Non-pigmented ciliary epithelial cell (primary cell): ENCODE measurements at regions not wholly inside any gene's neighbourhood (a gene's known extent, or its start where the extent isn't known, plus 50 kb on each side); places are given as distances from the start of the nearest gene placed in this dataset.
A peak's percentile ranks its signal among the peaks of the same experiment; 100 is the strongest.

Experiments
- DNase-seq: peaks from one replicate; pipeline ENCODE4 v3.0.0-alpha.2; 2010; ENCODE audit warnings: low read depth

DNA sequence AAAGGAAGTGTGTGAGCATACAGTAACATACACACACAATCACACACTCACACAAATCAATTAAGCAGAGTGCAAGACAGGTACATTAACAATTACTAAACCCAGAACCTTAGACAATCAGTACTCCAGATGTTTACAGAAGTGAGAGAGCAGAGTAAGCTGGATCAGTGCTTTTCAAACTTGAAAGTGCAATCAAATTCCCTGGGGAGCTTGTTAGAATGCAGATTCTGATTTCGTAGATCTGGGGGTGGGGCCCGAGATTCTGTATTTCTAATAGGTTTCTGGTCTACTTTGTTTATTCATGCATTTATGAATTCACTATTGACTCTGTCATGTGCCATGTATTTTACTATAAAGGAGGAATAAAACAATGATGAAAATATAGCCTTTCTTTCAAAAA, 179.6 kb upstream of the PHYHIPL start:
- no peak for DNase-seq

DNA sequence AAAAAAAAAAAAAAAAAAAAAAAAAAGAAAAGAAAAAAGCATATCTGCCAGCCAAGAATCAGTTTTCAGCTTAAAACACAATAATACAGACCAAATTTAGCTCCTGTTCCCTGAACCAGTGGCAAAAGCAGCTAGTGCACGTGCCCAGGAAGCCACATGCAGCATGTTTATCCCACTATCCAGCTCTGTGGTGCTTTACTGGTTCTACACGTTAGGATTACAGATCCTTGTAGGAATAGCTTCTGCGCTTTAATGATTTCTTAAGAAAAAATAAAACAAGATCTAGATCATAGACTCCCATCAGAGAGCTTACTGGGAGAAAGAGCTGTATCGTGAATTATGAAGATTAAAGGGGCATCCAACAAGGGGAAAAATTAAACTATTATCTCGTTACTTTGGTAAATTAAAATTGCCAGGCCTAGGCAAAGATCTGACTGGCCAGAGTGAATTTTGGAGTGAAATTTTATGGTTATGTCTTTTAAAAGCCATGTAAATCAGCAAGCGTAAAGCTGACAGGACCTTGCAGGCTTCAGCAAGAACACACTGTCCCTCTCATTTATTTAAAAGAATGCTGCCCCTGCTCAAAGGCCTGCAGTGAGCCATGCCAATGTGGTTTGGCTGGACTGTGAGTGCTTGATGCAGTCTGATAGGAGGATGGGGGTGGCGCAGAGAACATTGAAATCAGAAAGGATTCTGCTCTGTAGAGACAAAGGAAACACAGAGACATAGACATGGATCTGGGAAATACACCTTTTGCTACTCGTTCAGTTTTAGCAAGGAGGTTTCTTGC, 177.3 kb upstream of the PHYHIPL start:
- peak; percentile 10 for DNase-seq

DNA sequence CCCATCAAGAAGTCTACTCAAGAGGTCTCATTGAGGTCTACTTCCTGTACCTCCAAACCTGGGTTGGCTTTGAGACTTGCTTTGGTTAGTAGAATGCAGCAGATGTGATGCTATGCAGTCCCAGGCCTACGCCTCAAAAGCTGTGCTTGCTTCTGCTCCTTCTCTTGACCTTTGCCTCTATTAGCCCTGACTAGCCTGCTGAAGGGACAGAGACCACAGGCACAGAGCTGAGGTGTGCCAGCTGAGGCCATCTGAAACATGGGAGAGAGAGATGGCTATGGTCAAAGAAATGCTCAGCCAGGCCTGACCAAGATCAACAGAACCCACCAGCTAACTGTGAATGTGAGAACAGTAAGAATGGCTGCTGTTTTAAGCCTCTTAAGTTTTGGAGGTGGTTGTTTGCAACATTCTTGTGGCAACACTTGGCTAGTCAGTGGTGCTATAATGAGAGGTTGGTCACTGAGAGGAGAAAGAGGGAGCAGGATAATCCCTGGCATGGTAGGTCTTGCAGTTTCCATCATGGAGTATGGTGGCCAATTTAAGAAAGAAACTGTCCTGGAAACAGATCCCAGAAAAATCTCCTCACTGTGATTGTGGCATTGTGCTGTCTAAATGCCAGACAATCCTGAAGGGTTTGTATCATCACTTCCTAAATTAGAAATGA, 176.1 kb upstream of the PHYHIPL start:
- DNase-seq: no peak

DNA sequence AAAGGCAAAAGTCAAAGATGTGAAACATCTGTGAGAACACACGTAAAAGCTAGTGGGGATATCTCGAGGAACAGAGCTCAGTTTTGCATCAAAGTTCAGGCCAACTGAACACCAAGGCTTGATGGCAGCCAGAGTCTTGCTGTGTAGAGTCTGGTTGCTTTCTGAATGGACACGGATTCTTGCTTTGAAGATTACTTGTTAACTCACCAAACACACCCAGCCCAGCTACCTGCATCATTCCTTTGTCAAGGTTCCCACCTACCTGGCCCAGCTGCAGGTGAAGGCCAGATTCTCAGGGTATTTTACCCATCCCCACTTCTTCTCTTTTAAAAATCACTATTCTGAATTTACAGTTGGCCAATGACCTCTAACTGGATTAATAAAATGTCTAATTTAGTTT, 174.4 kb upstream of the PHYHIPL start:
- no peak for DNase-seq

DNA sequence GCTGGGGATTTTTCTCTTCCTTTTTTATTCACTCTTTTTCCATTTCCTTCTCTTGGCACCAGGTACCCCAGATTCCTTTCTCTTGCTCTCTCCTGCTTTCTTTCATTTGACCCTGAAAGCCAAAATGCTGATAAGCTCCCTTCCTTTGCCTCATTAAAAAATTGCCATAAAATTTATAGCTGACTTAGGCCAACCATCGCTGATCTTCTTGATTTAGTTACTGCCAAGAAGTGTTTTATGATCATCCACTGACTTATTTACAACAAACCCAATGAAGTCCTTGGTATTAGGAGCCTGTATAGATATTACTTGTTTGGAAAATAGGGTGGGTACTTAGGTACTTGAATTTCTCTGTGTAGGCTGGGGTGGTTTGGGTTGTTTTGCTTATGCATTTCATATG, 173.2 kb upstream of the PHYHIPL start:
- DNase-seq: no peak

DNA sequence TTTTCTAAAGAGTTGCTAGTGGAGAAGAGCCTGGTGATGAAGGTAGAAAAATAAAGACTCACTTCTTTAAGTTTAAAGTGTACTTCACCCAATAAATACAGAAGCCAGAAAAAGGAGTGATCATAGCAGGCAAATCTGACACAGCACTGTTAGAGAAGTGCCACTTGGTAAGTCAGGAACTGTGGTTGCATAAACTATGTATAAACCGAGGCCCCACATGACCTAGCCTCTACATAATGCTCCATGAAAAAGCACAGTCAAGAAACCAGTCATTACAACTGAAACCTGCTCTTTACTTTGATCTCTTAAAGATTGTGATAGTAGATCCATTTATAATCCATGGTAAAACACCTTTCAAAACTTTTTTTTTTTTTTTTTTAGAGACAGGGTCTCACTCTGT, 172.1 kb upstream of the PHYHIPL start:
- DNase-seq: no peak

DNA sequence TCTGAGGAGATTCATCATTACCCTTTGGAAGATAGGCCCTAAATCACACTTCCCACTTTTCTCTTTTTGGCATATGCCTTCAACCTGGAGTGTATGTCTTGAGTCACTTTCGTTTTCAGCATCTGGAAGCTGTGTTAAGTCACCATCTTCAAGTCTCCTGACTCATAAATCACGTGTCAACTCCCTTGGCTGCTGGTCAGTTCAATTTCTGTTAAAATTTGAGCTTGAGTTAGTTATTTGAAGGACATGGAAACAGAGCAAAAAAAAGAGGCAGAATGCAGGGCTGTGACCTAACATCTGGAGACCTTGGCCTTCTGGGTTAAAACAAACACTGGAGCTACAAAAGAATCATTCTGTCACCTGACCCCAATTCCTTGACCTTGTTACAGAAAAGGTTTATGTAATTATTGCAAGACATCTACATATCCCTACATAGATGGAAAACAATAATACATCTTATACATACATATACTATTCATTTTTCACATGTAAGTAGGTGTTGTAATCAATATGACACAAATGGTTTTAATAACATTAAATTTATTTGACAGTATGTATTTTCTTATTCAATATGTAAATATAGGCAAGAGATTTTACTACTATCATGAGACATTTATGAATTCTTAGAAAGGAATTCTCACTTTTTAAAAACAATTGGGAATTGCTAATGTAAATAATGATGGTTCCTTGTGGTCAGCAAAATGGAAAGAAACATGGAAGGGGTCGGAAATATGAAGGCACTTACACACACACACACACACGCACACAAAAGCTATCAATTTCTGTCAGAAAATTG, 169.7 kb upstream of the PHYHIPL start:
- DNase-seq: peak; percentile 38

DNA sequence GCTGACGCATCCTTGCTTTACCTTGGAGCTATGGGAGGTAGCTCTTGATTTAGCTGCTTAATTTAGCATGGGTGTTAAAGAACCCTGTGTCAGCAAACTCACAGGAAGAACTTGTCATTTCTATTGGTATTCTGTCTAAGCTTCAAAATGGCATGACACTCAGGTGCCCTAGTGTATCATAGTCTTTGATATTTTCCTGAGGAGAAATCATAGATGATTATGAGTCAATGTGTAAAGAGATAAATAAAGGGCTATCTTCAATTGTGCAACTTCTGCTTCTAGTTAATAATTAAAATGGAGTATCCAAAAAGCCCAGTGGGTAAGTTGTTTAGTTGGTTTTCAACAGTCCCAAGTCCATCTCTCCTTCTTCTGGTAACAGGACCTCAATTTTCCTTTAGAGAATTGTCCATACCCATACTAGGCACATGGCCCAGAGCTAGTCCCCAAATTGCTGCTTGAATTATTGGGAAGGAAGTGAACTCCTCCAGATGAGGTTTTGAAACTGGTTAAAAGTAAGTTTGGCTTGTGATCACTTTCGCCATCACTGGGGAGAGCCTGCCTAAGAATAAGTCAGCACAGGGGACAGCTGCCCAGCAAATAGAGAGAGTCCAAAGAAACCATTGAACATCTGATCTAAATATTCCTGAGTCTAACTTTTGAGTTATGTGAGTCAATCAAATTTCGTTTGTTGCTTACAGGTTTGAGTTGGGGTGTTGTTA, 169.0 kb upstream of the PHYHIPL start:
- no peak for DNase-seq

DNA sequence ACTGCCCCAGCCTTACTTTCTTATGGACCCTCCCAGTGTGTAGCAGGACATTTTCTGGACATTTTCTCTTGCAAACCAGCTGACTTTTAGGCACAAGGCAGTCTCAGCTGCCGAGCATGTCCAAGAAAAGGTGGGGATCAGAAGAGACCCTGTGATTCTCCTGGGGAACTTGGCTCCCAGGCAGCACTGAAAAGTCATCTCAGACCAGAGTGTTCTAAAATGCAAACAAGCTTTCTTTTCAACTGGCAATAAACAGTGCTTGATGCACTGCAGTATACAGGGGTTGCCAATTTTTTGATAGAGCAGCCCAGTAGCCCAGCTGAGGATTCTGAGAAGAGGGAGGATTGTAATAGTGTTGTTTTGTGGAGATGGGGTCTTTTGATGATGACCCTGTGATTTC, 168.0 kb upstream of the PHYHIPL start:
- DNase-seq: no peak

DNA sequence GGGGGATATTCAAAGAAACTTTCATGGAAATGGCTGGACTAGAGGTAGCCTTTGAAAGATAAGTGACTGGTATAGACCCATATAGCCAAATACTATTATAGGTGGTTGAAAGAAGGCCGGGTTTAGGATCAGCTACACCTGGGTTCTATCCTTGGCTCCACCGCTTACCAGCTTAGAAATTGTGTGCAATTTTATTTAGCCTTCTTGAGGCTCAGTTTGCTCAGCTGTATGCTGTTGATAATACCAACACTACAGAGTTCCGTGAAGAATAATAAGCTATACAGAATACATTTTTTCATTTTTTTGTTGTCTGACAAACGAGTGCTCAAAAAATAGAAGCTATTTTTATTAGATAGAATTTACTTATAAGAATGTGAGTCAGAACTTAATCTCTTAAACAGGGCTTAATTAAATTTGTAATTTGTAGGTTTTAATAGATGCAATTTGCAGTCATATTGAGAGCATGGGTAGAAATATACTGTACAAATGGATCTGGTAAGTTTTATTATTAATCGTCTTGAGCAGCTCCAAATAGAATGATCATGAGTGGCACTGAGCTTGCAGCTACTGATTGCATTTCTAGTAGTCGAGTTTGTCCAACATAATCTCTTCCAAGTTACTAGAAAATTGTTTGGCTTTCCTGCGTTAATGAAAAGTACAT, 164.3 kb upstream of the PHYHIPL start:
- DNase-seq: no peak

DNA sequence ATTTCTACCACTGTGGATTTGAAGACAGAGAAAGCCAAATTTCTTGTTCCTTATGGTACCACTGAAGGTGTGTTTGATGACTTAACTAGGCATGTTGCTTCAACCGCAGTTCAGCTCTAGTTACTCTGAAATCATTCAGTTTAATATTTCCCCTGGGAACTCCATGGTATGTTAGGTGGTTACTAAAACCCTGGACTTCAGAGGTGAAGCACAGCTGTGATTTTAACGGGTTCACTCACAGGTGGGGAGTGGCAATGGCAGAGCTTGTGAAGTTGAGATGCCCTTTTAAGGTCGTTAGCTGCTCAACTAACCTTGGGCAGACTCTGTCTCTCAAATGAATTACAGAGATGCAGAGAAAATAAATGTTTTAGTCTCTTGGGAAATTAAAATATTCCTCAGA, 163.6 kb upstream of the PHYHIPL start:
- DNase-seq: no peak

DNA sequence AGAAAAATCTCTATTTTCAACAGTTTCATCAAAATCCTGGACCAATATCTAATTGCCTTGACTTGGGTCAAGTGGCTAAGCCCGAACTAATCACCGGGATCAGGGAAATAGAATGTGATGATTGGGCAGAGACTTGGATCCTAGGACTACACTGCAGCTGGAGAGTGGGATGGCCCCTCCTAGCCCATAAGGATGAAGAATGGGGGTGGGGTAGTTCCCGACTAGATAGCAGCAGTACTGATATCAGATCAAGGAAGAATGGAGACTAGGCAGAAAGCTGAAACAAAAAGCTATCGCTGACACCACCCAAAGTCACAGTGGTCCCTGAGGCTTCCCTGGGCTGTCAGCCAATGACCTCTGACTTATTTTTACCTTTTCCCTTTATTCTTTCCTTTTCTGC, 160.4 kb upstream of the PHYHIPL start:
- no peak for DNase-seq

DNA sequence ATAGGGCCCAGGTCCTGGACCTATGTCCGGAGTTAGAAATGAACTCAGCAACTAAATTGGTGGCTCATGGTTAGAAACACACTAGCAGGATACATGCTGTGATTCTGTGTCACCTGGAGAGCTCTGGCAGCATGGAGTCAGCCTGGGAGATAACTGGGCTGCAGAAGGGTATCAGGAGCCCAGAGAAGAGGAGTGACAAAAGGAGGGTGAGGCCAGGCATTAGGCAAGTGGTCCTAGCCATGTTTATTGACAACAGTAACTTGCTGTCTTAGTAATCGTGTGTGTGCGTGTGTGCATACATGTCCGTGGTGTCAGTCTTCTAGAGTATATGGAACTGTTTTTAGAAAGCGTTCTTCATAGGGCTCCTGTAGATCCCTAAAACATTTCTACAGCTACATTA, 157.5 kb upstream of the PHYHIPL start:
- DNase-seq: no peak

DNA sequence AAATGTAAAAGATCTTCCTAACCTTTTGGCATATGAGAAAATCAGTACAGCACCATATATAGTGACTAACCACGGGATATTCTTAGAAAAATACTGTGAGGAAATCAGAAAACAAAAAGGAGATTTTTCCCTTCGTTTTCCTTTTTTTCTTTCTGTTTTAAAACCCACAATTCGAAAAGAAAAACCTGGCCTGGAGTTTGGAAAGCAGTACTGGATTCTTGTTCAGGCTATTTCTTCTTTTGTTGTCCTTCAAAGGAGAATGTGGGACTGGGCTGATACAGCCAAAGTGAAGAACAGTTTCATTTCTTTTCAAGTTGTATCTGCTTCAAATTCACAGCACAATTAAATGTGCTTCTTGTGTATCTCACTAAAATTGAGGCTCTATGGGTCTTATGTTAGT, 156.8 kb upstream of the PHYHIPL start:
- DNase-seq: no peak

DNA sequence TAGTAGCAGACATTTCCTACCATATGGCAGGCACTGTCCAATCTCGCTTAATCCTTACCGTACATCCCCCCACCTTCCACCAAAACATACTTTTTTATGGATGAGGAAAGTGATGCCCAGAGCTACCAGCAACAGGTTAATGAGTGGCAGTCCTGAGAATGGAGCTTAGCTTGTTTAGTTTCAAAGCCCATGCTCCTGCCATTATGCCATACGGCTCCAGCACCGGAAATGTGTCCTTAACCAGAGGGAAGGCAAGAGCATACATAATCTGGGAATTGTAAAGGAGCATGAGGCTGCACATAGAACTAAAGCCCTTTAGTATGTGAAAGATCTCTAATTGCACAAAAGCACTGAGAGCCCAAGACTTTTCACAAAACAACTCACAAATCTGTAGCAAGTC, 155.9 kb upstream of the PHYHIPL start:
- DNase-seq: no peak

DNA sequence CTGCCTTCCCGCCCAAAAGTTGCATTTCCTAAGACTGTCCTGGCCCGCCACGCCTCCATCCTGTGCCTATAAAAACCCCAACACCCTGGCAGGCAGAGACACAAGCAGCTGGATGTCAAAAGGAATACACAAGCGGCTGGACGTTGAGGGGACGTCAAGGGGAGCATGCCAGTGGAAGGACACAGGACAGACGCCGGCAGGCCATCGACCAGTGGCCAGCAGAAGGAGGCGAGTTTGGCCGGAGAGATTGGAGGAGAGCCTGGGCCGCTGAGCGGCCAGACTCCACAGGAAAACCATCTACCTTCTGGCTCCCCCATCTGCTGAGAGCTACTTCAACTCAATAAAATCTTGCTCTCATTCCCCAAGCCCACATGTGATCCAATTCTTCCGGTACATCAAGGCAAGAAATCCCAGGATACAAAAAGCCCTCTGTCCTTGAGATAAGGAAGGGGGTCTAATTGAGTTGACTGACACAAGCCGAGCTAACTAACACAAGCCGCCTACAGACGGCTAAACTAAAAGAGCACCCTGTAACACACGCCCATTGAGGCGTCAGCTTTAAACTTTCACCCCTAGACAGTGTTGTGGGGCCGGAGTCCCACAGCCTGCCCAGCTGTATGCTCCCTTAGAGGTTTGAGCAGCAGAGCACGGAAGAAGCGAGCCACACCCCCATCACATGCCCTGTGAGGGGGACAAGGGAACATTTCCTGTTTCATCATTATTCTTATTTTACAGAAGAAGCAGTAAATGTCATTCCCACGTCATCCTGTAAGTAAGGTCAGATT, 150.3 kb upstream of the PHYHIPL start:
- no peak for DNase-seq

DNA sequence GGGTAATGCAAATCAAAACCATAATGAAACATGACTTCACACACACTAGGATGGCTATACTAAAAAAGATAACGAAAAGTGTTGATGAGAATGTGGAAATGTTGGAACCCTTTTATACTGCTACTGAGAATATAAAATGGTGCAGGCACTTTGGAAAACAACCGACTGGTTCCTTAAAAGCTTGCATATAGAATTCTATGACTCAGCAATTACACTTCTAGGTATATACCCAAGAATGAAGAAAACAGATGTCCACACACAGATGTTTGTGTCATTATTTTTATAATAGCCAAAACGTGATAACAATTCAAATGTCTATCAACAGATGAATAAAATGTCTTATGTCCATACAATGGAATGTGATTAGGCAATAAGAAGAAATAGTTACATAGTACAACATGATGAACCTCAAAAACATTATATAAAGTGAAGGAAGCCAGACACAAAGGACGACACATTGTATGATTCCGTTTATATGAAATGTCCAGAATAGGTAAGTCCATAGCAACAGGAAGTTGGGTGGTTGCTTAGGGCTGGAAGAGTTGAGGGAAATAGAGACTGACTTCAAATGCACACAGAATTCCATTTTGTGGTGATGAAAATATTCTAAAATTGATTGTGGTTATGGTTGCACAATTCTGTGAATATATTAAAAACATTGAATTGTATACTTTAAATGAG, 148.3 kb upstream of the PHYHIPL start:
- DNase-seq: peak; percentile 15

DNA sequence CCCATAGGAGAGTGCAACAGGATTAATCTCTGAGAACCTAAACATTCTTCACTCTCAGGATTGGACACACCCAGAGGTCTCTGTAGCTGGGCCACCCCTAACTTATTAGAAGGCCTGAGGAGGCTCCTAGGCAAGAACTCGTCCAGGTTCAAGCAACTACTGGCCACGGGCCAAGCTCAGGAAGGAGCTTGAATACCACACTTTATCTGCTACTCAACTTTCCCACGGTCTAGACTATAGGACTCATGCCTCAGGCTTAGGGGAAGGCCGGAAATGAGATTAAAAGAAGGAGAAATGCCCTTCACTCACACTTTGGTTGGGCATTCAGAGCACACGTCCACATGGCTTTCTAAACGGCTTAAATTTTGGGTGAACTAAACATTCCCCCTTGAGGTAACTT, 142.8 kb upstream of the PHYHIPL start:
- DNase-seq: no peak

DNA sequence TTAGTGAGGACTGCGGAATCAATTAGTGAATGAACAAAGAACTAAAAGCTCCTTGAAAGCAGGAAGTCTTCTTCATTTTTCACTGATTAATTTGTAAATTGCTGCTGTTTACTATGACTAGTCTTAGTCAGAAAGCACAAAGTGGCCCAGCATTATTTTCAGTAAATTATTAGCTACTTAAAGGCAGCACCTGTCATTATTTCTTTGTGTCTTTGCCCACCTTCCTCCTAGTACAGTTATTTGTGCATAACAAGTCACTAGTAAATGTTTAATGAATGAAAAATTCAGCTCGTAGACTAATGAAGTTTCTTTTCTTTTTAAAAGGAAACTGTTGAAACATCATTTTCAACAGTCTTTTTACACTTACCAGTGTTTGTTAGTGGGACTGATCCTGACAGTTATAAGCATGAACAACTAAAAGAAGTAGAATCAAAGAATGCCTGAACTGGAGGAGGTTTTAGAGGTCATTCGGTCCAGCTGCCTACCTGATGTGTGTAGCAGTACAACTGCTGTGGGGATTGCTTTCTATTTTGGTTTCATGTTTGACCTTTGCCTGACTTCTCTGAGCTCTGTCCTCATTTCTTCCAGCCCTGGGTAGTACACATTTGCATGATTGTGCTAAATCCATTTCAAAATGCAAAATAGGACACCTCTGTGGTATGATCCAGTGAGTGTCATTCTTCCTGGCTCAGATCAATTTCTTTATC, 140.0 kb upstream of the PHYHIPL start:
- no peak for DNase-seq

DNA sequence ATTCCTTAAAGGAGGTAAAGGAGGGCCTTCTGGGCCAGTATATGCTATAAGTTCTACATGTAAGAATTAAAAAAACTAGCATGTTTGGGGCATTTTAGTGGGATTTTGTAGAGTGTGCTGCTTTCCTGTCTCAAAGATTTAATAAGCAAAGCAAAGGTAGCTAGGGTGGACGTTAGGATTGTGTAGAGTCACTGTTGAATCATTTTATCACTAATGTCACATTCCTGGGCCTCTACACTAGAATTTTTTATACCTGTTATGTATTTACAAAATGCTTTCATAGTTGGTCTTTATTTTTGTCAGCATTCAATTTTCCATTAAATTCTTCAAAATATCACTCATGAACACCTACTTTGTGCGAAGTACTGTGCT, 139.4 kb upstream of the PHYHIPL start:
- DNase-seq: no peak
